GM23338 (cell line): ENCODE measurements at regions not wholly inside any gene's neighbourhood (a gene's known extent, or its start where the extent isn't known, plus 50 kb on each side); places are given as distances from the start of the nearest gene placed in this dataset.

ENCODE experiments used
- CTCF ChIP-seq, 2 experiments: fragments of 200-600 bp in 1 of 2; sonication (generic) in 1 of 2; conservative IDR thresholded peaks; 2 replicates each; pipeline versions ENCODE4 v1.5.1 to v1.6.1; 2016 to 2017; ENCODE audit warnings: antibody characterized with exemption in 2 of 2, low read depth in 2 of 2, mild to moderate bottlenecking in 2 of 2, moderate library complexity in 1 of 2
- EZH2 ChIP-seq: fragments of 200-600 bp; sonication (generic); IDR thresholded peaks from one replicate; pipeline ENCODE4 v1.8.0; 2017; ENCODE audit warnings: antibody characterized with exemption, mild to moderate bottlenecking, low read depth; ENCODE audit not compliant: unreplicated experiment
- REST ChIP-seq: IDR thresholded peaks from one replicate; pipeline ENCODE4 v1.6.1; 2018; ENCODE audit warnings: antibody characterized with exemption; ENCODE audit not compliant: unreplicated experiment

- TF ChIP-seq CTCF (conservative IDR thresholded peaks at IDR 0.05; ENCODE audit: low read depth in 2 of 2) (no peak), EZH2 (no peak), REST (no peak)
Observed at GRCh38 chr1:67530071-67530470, 99.9 kb upstream of the SERBP1 start.
